ENCODE measurements at regions not wholly inside any gene's neighbourhood (a gene's known extent, or its start where the extent isn't known, plus 50 kb on each side); places are given as distances from the start of the nearest gene placed in this dataset.

GRCh38 chr18:45330170-45330594, 285.1 kb upstream of the SLC14A2 start:
- no peak overlapping the region for H3K4me3 ChIP-seq
- peaks cover 0 to 4% of the 10 kb centered on the region in 2 donors for H3K4me1 ChIP-seq
- H3K27ac ChIP-seq, result no peak overlapping the region
- no peak for DNase-seq
- no peaks in the 10 kb centered on the region for H3K9me3 ChIP-seq
- H3K36me3 ChIP-seq, result no peaks in the 10 kb centered on the region
- H3K27me3 ChIP-seq, result no peaks in the 10 kb centered on the region
- TF ChIP-seq CTCF (IDR thresholded peaks at IDR 0.05) (no peak), POLR2A (IDR thresholded peaks at IDR 0.05) (no peak)
- intact Hi-C loops (cut with DNase I; ENCODE audit: low total_unique reads), result no loop called here

GRCh38 chr18:45332871-45333270, 282.4 kb upstream of the SLC14A2 start:
- Histone ChIP-seq H3K36me3 (no peaks in the 10 kb centered on the region), H3K4me1 (no peaks in the 10 kb centered on the region), H3K27ac (no peak overlapping the region), H3K27me3 (no peaks in the 10 kb centered on the region), H3K9me3 (no peaks in the 10 kb centered on the region), H3K4me3 (no peak overlapping the region)
- no peak for DNase-seq
- intact Hi-C loops (cut with DNase I; ENCODE audit: low total_unique reads), result no loop called here
- TF ChIP-seq POLR2A (IDR thresholded peaks at IDR 0.05) (no peak), CTCF (IDR thresholded peaks at IDR 0.05) (no peak)

- no peak overlapping the region for H3K27ac ChIP-seq
- H3K36me3 ChIP-seq, result no peaks in the 10 kb centered on the region
- no peak for DNase-seq
- intact Hi-C loops (cut with DNase I; ENCODE audit: low total_unique reads), result no loop called here
- H3K27me3 ChIP-seq, result no peaks in the 10 kb centered on the region
- TF ChIP-seq CTCF (IDR thresholded peaks at IDR 0.05) (no peak), POLR2A (IDR thresholded peaks at IDR 0.05) (no peak)
- H3K9me3 ChIP-seq, result no peaks in the 10 kb centered on the region
- H3K4me3 ChIP-seq, result no peak overlapping the region
- H3K4me1 ChIP-seq, result no peaks in the 10 kb centered on the region
These were observed 281.1 kb upstream of the SLC14A2 start for GRCh38 chr18:45334191-45334590.

- no peak for DNase-seq
These were observed 279.8 kb upstream of the SLC14A2 start for GRCh38 chr18:45335282-45336043.

More at GRCh38 chr18:45335282-45336043, 279.8 kb upstream of the SLC14A2 start:
- H3K27ac ChIP-seq, result no peak overlapping the region
- H3K36me3 ChIP-seq, result no peaks in the 10 kb centered on the region
- no peaks in the 10 kb centered on the region for H3K9me3 ChIP-seq
- TF ChIP-seq CTCF (IDR thresholded peaks at IDR 0.05), result no peak
- TF ChIP-seq POLR2A (IDR thresholded peaks at IDR 0.05), result no peak
- H3K4me1 ChIP-seq, result no peaks in the 10 kb centered on the region
- no peak overlapping the region for H3K4me3 ChIP-seq
- no peaks in the 10 kb centered on the region for H3K27me3 ChIP-seq
- intact Hi-C loops (cut with DNase I; ENCODE audit: low total_unique reads), result no loop called here
